Transverse colon (tissue), 4 donors: ENCODE measurements at regions not wholly inside any gene's neighbourhood (a gene's known extent, or its start where the extent isn't known, plus 50 kb on each side); places are given as distances from the start of the nearest gene placed in this dataset.

Experiments
- POLR2A ChIP-seq: fragments of 450-650 bp; IDR thresholded peaks from one replicate; pipeline ENCODE4 v1.6.1; 2016; ENCODE audit warnings: antibody characterized with exemption, mild to moderate bottlenecking, moderate library complexity
- POLR2AphosphoS5 ChIP-seq, 3 donors: sonication (generic); formaldehyde crosslinking; IDR thresholded peaks; one replicate each; pipeline ENCODE4 v1.6.1; 2016; ENCODE audit warnings: antibody characterized with exemption in 3 of 3
- TF ChIP-seq, protein P1 (sequence below), 5 experiments: fragments of 200-600 bp in 3 of 5; fragments of 450-650 bp in 2 of 5; sonication (generic) in 3 of 5; IDR thresholded peaks; 1 replicate in 2 of 5; 2 replicates in 3 of 5; pipeline ENCODE4 v1.5.1; 2016 to 2017; ENCODE audit warnings: antibody characterized with exemption in 5 of 5, inconsistent platforms in 3 of 5, mild to moderate bottlenecking in 2 of 5, moderate library complexity in 1 of 5

DNA sequence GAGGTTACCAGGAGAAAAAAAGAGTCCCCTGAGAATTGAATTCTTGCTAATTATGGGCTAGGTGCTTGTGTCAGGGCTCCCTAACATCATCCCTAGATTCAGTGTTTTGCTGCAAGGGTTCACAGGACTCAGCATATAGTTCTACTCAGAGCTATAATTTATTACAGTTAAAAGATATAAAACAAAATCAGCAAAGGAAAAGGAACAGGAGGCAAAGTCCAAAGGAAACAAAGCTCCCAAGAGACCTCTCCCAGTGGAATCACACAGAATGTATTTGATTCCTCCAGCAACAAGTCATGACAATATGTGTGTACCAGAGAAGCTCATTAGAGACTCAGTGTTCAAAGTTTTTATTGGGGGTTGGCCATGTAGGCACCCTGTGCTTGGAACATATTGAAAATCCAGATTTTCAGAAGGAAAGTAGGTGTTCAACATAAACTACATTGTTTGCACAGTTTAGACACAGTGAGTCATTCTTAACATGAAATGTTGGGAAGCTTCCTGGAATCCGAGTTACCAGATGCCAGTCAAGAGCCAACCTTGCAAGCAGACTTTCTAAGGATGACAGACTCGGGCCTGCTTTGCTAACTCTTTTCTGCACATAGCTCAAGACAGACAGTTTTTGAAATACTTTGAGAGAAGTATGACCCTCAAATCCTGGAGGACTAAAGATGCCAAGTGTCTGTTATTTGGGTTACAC is 311.3 kb upstream of the EMCN start:
- TF ChIP-seq POLR2A: no peak
- TF ChIP-seq, protein P1, sequence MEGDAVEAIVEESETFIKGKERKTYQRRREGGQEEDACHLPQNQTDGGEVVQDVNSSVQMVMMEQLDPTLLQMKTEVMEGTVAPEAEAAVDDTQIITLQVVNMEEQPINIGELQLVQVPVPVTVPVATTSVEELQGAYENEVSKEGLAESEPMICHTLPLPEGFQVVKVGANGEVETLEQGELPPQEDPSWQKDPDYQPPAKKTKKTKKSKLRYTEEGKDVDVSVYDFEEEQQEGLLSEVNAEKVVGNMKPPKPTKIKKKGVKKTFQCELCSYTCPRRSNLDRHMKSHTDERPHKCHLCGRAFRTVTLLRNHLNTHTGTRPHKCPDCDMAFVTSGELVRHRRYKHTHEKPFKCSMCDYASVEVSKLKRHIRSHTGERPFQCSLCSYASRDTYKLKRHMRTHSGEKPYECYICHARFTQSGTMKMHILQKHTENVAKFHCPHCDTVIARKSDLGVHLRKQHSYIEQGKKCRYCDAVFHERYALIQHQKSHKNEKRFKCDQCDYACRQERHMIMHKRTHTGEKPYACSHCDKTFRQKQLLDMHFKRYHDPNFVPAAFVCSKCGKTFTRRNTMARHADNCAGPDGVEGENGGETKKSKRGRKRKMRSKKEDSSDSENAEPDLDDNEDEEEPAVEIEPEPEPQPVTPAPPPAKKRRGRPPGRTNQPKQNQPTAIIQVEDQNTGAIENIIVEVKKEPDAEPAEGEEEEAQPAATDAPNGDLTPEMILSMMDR (IDR thresholded peaks at IDR 0.05): no peak
- TF ChIP-seq POLR2AphosphoS5 (IDR thresholded peaks at IDR 0.05): no peak
